ENCODE measurements at regions not wholly inside any gene's neighbourhood (a gene's known extent, or its start where the extent isn't known, plus 50 kb on each side); places are given as distances from the start of the nearest gene placed in this dataset.
"Not testable (repeated sequence)": the region's sequence is repeated elsewhere in the genome, so short reads cannot be mapped to it uniquely, and the experiment has no call there.

- DNase-seq = no peak
Measured at GRCh38 chr3:145087038-145087437, 1073.9 kb downstream of the PLOD2 start.

GRCh38 chr3:145088917-145089316 lies 1072.1 kb downstream of the PLOD2 start:
- DNase-seq = no peak

GRCh38 chr3:145089337-145089736 lies 1071.6 kb downstream of the PLOD2 start:
- DNase-seq = no peak

- DNase-seq = peak in 1 of 3 donors; percentile 14
Measured at GRCh38 chr3:145094355-145094941, 1066.5 kb downstream of the PLOD2 start.

GRCh38 chr3:145111141-145111540 lies 1049.8 kb downstream of the PLOD2 start:
- not testable (repeated sequence) for DNase-seq

- no peak for DNase-seq
Measured at GRCh38 chr3:145116769-145117168, 1044.2 kb downstream of the PLOD2 start.

- no peak for DNase-seq
Measured at GRCh38 chr3:145118303-145118702, 1042.7 kb downstream of the PLOD2 start.

GRCh38 chr3:145124900-145125678 lies 1035.9 kb downstream of the PLOD2 start:
- no peak for DNase-seq

GRCh38 chr3:145133281-145133680 lies 1027.7 kb downstream of the PLOD2 start:
- DNase-seq = no peak

- DNase-seq = no peak
Measured at GRCh38 chr3:145134738-145135137, 1026.2 kb downstream of the PLOD2 start.

GRCh38 chr3:145144361-145144760 lies 1016.6 kb downstream of the PLOD2 start:
- DNase-seq = no peak

GRCh38 chr3:145145461-145145860 lies 1015.5 kb downstream of the PLOD2 start:
- DNase-seq = no peak

- DNase-seq = no peak
Measured at GRCh38 chr3:145159640-145160039, 1001.3 kb downstream of the PLOD2 start.

- DNase-seq = no peak
Measured at GRCh38 chr3:145170121-145170520, 990.9 kb downstream of the PLOD2 start.

GRCh38 chr3:145175626-145176025 lies 985.4 kb downstream of the PLOD2 start:
- DNase-seq = no peak

GRCh38 chr3:145176907-145177306 lies 984.1 kb downstream of the PLOD2 start:
- DNase-seq = no peak

GRCh38 chr3:145177828-145178227 lies 983.2 kb downstream of the PLOD2 start:
- no peak for DNase-seq

- no peak for DNase-seq
Measured at GRCh38 chr3:145182196-145182911, 978.6 kb downstream of the PLOD2 start.

GRCh38 chr3:145183261-145183660 lies 977.7 kb downstream of the PLOD2 start:
- DNase-seq = no peak

- no peak for DNase-seq
Measured at GRCh38 chr3:145188079-145188770, 972.8 kb downstream of the PLOD2 start.

- no peak for DNase-seq
Measured at GRCh38 chr3:145190138-145190537, 970.8 kb downstream of the PLOD2 start.

- DNase-seq = no peak
Measured at GRCh38 chr3:145190761-145191160, 970.2 kb downstream of the PLOD2 start.

GRCh38 chr3:145191543-145191942 lies 969.4 kb downstream of the PLOD2 start:
- no peak for DNase-seq

All from suppressor macrophage treated with lipopolysaccharide for 1 hour (primary cell).